AG04450 (cell line): ENCODE measurements at regions not wholly inside any gene's neighbourhood (a gene's known extent, or its start where the extent isn't known, plus 50 kb on each side); places are given as distances from the start of the nearest gene placed in this dataset.

Experiments
- CTCF ChIA-PET: fragments of 300-600, 350-600 bp; formaldehyde crosslinking; extraction: SDS; loops from one replicate; lab custom pipeline; 2022; ENCODE audit warnings: antibody characterized with exemption, inconsistent platforms; lab: Charles Lee
- POLR2A ChIA-PET: fragments of 350-600 bp; formaldehyde crosslinking; extraction: SDS; loops from one replicate; lab custom pipeline; 2021; ENCODE audit warnings: antibody characterized with exemption, inconsistent platforms; lab: Yijun Ruan, JAX
- DNase-seq: peaks from one replicate; pipeline ENCODE4 v3.0.0-alpha.2; 2011; ENCODE audit warnings: low read depth, low spot score
- H3K27ac ChIP-seq: one replicate; pipeline ENCODE4 v1.5.1; 2012; ENCODE audit warnings: low read depth, low read length, control low read depth
- H3K27me3 ChIP-seq: one replicate; pipeline ENCODE4 v1.6.0; 2012; ENCODE audit warnings: low read length; ENCODE audit not compliant: control insufficient read depth, insufficient read depth
- H3K4me3 ChIP-seq: 2 replicates; pipeline ENCODE4 v1.5.1; 2011; ENCODE audit warnings: mild to moderate bottlenecking, low read depth, low read length, control low read depth
- H3K9me3 ChIP-seq: 2 replicates; pipeline ENCODE4 v1.5.1; 2012; ENCODE audit warnings: low read length; ENCODE audit not compliant: control insufficient read depth, insufficient read depth
- CTCF ChIP-seq: IDR thresholded peaks from 2 replicates; pipeline ENCODE4 v1.5.1; 2011; ENCODE audit warnings: low read depth, low read length, control low read depth, inconsistent platforms

GRCh38 chr17:21816592-21817567 is 124.6 kb downstream of the KCNJ18 start:
- DNase-seq = no peak
- no peak overlapping the region for H3K4me3 ChIP-seq
- ChIA-PET POLR2A (no interaction called here), CTCF (no interaction called here)
- no peak for TF ChIP-seq CTCF
- H3K27me3 ChIP-seq = no peaks in the 10 kb centered on the region
- no peak overlapping the region for H3K27ac ChIP-seq
- peaks cover 38% of the 10 kb centered on the region for H3K9me3 ChIP-seq

DNA sequence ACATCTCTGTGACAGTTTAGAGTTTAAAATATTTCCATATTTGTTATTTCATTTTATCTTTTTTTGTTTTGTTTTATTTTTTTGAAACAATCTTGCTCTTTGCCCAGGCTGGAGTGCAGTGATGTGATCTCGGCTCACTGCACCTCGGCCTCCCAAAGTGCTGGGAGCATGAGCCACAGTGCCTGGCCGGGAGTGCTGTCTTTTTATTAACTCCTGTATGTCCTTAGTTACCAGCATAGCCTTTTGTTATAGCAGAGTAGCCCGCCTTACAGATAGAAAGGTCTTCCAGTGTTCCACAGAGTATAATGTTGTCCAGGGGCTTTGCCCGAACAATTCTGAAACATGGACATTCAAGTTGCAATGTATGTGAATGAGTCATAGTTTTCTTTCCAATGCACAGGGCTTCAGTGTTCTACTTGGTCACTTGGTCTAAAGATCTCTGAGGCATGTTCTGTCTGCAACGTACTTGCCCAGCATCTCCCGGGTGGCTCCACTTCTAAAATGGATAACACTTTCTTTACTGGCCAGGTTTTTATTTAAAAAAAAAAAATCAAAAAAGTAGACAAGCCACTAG is 125.6 kb downstream of the KCNJ18 start:
- Histone ChIP-seq H3K27ac (no peak overlapping the region), H3K4me3 (no peak overlapping the region), H3K27me3 (no peaks in the 10 kb centered on the region), H3K9me3 (peaks cover 38% of the 10 kb centered on the region)
- ChIA-PET POLR2A (no interaction called here), CTCF (no interaction called here)
- DNase-seq = no peak
- no peak for TF ChIP-seq CTCF

DNA sequence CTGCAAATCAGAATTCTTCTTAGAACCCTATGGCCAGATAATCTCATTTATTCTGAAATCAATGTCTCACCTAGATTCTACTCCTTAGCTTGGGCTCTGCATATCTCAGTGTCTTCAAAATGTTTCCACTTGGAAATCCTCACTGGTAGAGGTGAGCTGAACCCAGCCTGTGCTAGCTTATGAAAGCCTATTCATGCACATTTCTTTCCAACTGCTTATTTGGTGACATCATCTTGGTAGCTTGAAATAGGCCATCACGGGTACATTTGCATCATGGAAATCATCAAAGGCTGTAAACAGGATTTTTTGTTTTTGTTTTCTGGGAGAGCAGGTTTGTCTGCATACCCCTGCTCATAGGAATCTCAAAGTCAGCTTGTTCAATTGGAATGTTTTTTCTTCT is 130.8 kb downstream of the KCNJ18 start:
- H3K4me3 ChIP-seq = no peak overlapping the region
- ChIA-PET CTCF (no interaction called here), POLR2A (no interaction called here)
- peaks cover 6% of the 10 kb centered on the region for H3K9me3 ChIP-seq
- no peaks in the 10 kb centered on the region for H3K27me3 ChIP-seq
- no peak overlapping the region for H3K27ac ChIP-seq
- DNase-seq = no peak
- TF ChIP-seq CTCF = no peak

- ChIA-PET POLR2A (no interaction called here), CTCF (no interaction called here)
- DNase-seq = no peak
- Histone ChIP-seq H3K27me3 (no peaks in the 10 kb centered on the region), H3K27ac (no peak overlapping the region), H3K4me3 (no peak overlapping the region), H3K9me3 (peaks cover 6% of the 10 kb centered on the region; the same call in 1 of the 2 replicates)
- TF ChIP-seq CTCF = no peak
Observed at GRCh38 chr17:21823643-21824042, 131.3 kb downstream of the KCNJ18 start.

GRCh38 chr17:21841839-21842238 is 149.5 kb downstream of the KCNJ18 start:
- no peak for TF ChIP-seq CTCF
- Histone ChIP-seq H3K9me3 (peaks cover 28% of the 10 kb centered on the region), H3K27ac (no peak overlapping the region), H3K4me3 (no peak overlapping the region), H3K27me3 (peaks cover 9% of the 10 kb centered on the region)
- no peak for DNase-seq
- CTCF ChIA-PET = no interaction called here
- POLR2A ChIA-PET = no interaction called here
